ENCODE measurements at regions not wholly inside any gene's neighbourhood (a gene's known extent, or its start where the extent isn't known, plus 50 kb on each side); places are given as distances from the start of the nearest gene placed in this dataset.

- no peak for TF ChIP-seq MAX (IDR thresholded peaks at IDR 0.05)
- no peak for TF ChIP-seq EZH2 (IDR thresholded peaks at IDR 0.05; ENCODE audit: low read depth, low read length, severe bottlenecking)
- no peak for TF ChIP-seq FOSL1 (IDR thresholded peaks at IDR 0.05; ENCODE audit: insufficient read depth, low read depth, low read length)
- no peak for TF ChIP-seq CTCF (IDR thresholded peaks at IDR 0.05; ENCODE audit: control extremely low read depth in 1 of 3, insufficient read depth in 1 of 3, low read depth in 1 of 3, low read length in 3 of 3)
- no peak for TF ChIP-seq TAF7 (optimal IDR thresholded peaks at IDR 0.05; ENCODE audit: borderline replicate concordance, low read depth, low read length)
- TF ChIP-seq RNF2 (IDR thresholded peaks at IDR 0.05; ENCODE audit: borderline replicate concordance, low read depth, low read length, missing control alignments, poor library complexity, severe bottlenecking) = no peak
- no peak for TF ChIP-seq RAD21 (IDR thresholded peaks at IDR 0.05 in 1 of 2, conservative IDR thresholded peaks at IDR 0.05 in 1 of 2; ENCODE audit: low read depth in 2 of 2, low read length in 2 of 2)
- TF ChIP-seq MAFK (IDR thresholded peaks at IDR 0.05; ENCODE audit: low read depth, low read length) = no peak
- TF ChIP-seq CHD7 (IDR thresholded peaks at IDR 0.05; ENCODE audit: insufficient replicate concordance, low read length) = no peak
- TF ChIP-seq POLR2A (IDR thresholded peaks at IDR 0.05; ENCODE audit: control extremely low read depth in 1 of 2, low read depth in 2 of 2, low read length in 2 of 2) = no peak
- no peak for TF ChIP-seq EP300 (IDR thresholded peaks at IDR 0.05; ENCODE audit: borderline replicate concordance in 1 of 2, low read depth in 2 of 2, low read length in 2 of 2)
- no peak for TF ChIP-seq NRF1 (IDR thresholded peaks at IDR 0.05; ENCODE audit: low read depth, low read length)
- TF ChIP-seq SRF (IDR thresholded peaks at IDR 0.05; ENCODE audit: low read depth, low read length) = no peak
- no peak for TF ChIP-seq USF2 (IDR thresholded peaks at IDR 0.05; ENCODE audit: low read length)
Observed at GRCh38 chr12:131468206-131468605, 242.7 kb upstream of the SFSWAP start.

All from H1 (cell line).